Mammary epithelial cell (primary cell): ENCODE measurements at regions not wholly inside any gene's neighbourhood (a gene's known extent, or its start where the extent isn't known, plus 50 kb on each side); places are given as distances from the start of the nearest gene placed in this dataset.

Experiments
- EZH2 ChIP-seq: IDR thresholded peaks from 2 replicates; pipeline ENCODE4 v1.6.1; 2012; ENCODE audit warnings: low read length, inconsistent platforms, borderline replicate concordance
- TF ChIP-seq, protein P1 (sequence below), 2 donors: IDR thresholded peaks in 1 of 2; conservative IDR thresholded peaks in 1 of 2; 2 replicates each; pipeline ENCODE4 v1.5.1; 2011 to 2012; ENCODE audit warnings: inconsistent platforms in 2 of 2, low read length in 2 of 2, mild to moderate bottlenecking in 2 of 2, control low read depth in 1 of 2, low read depth in 1 of 2; ENCODE audit not compliant: insufficient read depth in 1 of 2; ENCODE audit errors: extremely low read depth in 1 of 2

DNA sequence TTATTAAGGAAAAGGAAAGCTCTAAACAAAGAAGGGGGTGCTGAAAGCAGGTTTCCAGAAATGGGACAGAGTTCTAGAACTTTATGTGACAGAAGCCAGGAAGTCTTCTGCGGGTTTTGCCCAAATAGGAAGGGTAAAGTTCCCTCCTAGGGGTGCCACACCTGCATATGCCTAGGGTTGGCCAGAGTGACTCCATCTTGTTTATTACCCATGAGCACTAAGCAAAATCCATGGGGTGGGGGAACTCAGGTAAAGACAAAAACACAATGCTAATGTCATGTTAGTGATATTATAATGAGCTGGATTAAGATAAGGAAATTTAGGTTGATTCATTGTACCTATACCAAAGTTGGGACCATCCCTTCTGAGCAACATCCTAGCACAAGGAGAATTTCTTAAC is 1132.7 kb downstream of the KCNT2 start:
- TF ChIP-seq, protein P1, sequence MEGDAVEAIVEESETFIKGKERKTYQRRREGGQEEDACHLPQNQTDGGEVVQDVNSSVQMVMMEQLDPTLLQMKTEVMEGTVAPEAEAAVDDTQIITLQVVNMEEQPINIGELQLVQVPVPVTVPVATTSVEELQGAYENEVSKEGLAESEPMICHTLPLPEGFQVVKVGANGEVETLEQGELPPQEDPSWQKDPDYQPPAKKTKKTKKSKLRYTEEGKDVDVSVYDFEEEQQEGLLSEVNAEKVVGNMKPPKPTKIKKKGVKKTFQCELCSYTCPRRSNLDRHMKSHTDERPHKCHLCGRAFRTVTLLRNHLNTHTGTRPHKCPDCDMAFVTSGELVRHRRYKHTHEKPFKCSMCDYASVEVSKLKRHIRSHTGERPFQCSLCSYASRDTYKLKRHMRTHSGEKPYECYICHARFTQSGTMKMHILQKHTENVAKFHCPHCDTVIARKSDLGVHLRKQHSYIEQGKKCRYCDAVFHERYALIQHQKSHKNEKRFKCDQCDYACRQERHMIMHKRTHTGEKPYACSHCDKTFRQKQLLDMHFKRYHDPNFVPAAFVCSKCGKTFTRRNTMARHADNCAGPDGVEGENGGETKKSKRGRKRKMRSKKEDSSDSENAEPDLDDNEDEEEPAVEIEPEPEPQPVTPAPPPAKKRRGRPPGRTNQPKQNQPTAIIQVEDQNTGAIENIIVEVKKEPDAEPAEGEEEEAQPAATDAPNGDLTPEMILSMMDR (conservative IDR thresholded peaks at IDR 0.05 in 1 of 2, IDR thresholded peaks at IDR 0.05 in 1 of 2; ENCODE audit: extremely low read depth in 1 of 2, insufficient read depth in 1 of 2, low read depth in 1 of 2, low read length in 2 of 2), result no peak
- TF ChIP-seq EZH2, result no peak
